ENCODE measurements at regions not wholly inside any gene's neighbourhood (a gene's known extent, or its start where the extent isn't known, plus 50 kb on each side); places are given as distances from the start of the nearest gene placed in this dataset.

DNA sequence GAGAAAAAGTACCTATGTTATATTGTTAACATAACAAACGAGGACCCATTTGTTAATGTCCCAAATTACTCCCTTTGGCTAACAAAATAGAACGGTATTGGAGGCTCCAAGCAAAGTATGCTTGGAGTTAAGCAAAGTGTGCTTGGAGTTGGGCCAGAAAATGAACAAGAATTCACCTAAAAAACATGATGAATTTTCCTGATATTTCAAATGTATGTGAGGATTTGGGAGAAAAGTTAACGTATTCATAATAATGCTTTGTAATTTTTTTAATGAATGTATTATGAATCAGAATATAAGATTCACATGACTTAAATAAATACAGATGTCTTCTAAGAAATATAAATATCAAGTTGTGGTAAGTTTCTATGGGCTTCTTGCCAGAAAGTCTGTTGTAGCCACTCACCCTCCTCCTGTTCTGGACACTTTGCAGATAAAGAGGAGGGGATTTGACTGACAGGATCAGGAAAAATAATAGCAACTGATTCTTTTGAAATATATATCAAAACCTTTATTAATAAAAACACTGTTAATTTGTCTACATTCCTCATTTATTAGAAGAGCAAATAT, 423.7 kb upstream of the MMADHC start:
- DNase-seq = peak in 1 of 3 donors; percentile 50

DNA sequence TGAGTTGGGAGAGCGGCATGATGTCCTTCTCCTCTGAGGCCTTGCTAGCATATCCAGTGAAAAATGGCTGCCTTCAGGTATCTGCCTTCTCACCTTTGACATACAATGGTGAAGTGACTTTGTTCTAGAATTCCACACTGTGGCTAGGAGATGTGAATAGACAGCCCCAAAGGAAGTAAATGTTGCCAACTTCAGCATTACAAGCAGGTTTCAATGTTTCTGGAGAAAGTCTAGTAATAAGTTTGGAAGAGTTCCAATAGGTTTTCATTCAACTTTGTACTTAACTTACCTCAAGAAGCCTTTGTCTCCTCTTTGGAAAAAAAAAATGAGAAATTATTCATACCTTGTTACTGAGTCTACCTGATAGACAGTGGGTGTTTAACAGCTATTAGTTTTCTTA, 421.3 kb upstream of the MMADHC start:
- DNase-seq = no peak

DNA sequence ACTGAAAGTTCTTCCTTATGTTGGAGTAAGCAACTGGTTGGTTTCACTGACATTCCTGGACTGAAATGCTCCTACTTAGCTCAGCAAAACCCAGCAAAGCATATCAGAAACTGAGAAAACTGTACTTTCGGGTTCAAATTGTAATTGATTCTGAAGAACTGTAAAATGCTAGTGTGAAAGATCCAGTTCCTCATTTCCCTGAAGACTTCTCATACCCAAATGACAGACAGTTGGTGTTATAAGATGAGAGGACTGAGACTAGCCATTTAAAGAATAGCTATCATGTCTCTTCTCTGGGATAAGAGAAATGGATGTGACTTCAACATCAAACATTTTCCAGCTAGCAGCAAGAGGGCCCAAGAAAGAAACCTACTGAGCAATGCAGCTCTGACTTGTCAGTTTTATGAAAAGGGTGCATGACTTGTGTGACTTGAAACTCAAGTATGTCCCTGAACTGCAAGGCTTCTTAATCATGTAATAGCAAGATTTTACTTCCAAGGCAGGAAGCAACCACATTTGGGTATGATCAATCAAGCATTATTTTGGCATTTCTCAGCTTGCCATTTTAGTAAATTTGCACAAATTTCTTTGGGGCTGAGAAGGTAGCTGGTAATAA, 420.3 kb upstream of the MMADHC start:
- DNase-seq = no peak

DNA sequence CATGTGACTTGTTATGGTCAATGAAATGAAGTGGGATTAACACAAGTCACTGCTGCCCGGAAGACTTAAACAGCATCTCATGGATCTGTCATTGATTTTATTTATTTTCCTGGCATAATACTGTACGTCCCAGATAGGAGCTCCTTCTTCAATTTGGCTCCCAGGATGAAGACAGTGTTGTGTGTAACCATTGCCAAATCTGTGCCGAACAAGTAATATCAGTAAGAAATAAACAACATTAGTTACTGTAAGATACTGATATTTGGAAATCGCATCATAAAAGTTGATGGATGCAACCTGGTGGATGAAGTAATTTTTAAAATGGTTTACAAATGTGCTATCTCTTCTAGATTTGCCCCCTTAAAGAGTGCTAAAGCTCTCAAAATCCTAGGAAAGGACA, 419.0 kb upstream of the MMADHC start:
- no peak for DNase-seq

DNA sequence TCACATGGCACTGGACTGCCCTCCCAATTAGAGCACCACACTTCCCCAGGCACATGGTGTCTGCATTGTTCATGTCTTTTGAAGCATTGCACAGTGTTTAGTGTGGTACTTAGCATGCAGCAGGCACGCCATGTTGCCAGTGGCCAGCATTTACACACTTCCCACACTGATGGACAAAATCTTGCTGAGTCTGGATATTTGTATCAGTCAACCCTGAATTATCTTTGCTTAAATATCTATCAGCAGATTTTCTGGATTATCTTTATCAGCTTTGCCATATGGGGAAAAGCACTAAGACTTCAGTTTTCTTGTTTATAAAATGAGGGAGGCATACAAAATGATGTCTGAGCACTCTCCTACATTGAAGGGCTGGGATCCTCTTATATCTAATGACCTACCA, 416.0 kb upstream of the MMADHC start:
- DNase-seq = no peak

DNA sequence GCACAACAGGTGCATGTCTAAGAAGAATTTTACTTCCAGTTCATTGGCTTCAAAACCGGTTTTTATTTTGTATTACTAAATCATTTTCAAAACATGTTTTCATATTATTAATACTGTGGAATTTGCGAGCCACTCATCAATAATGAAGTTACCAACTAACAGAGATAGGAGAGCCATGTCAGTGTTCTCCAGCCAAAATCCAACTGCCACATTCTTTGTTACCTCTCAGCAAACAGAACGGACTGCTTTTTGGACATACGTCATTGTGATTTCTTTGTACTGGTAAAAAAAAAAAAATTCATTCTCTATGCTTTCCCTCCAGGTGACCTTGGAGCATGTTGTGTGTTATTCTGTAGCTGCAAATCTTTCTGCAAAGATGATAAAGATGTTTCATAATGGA, 414.2 kb upstream of the MMADHC start:
- DNase-seq = no peak

DNA sequence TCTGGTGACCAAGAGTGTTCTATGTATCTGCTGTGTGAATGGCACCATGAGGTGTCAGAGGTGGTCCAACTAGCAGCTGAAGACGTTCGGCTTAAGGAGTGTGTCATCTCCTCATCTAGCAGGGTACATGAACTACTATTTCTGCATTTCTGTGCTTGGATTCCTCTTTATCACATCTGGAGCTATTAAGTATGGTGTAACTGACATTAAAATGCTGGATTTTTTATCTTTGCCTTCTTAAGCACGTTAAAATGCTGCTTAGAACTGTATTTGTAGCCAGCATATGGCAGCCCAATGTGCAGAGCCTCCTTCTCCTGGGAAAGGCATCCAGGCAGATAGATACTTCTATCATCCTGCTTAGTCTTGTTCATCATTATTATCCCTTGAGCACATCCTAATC, 409.3 kb upstream of the MMADHC start:
- DNase-seq = no peak

DNA sequence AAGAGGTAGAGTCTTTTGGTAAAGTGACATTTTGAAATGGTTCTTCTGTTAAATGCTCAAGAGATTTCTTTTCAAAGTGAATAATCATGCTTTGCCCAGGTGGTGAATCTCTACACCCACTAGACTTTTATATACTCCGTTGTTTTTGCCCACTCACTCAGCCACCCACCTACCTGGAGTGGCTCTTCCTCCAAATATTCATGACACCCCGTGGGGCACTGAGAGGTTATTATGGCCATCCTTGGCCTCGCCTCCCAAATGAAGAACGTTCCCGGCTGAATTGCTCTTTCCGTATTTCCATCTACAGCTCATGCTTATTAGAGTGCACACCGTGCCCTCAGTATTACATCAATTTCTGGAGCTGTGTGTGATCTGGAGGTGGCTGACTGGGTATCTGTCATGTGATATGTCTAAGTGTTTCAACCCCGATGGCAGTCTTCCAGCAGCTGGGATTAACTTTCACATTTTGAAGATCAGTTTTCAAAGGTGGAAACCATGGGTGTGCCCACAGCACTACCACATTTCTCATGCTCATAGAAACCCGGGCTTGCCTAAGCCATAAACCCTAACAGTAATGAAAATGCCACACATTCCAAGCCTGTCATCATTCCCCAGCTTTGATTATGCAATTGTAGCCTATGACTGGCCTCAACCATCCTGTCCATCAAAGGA, 406.6 kb upstream of the MMADHC start:
- DNase-seq = peak in 1 of 3 donors; percentile 57

DNA sequence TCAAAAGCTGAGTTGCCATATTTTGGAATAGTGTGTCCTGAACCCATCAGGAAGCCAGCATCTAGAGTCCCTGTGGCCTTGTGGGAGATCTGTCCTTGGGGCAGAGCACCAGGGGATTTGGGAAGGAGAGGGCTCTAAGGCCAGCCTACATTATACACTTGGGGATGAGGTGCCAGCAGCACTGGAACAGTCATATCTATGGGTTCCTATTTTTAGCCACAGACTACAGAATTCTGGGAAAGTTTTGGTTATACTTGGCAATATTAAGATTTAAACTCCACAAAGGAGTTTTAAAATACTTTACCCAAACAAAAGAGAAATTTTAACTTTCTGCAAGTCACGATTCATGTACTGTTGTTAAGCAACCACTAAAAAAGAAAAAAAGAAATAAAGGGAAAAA, 405.7 kb upstream of the MMADHC start:
- no peak for DNase-seq

DNA sequence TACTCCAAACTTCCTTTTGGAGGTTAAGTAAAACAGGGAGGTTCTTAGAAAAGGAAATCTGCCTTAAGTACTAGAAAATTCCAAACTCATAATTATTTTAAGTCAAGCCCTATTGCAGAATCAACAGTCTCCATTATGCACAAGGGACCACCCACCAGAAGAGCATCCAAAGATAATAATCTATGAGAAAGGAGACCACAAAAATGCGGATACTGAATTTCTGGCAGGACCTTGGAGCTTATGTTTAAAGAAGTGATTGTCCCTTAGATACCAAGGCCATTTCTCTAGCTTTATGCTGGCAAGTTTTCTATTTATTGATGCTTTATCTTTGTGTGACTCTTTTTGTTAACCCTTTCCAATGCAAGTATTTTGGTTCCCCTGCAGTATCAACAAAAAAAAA, 404.0 kb upstream of the MMADHC start:
- no peak for DNase-seq

DNA sequence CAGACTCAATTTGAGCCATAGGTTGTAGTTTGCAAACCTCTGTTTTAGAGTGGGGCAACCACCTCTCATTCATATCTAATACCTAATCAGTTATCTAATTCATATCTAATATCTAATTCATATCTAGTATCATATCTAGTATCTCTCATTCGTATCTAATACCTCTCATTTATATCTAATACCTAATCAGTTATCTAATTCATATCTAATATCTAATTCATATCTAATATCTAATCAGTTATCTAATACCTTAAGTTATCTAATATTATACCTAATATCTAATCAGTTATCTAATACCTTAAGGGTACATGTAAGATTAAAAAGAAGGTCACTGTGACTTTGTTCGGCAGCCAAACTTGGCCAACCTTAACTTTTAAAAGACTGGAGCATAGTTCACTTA, 403.4 kb upstream of the MMADHC start:
- DNase-seq = no peak

DNA sequence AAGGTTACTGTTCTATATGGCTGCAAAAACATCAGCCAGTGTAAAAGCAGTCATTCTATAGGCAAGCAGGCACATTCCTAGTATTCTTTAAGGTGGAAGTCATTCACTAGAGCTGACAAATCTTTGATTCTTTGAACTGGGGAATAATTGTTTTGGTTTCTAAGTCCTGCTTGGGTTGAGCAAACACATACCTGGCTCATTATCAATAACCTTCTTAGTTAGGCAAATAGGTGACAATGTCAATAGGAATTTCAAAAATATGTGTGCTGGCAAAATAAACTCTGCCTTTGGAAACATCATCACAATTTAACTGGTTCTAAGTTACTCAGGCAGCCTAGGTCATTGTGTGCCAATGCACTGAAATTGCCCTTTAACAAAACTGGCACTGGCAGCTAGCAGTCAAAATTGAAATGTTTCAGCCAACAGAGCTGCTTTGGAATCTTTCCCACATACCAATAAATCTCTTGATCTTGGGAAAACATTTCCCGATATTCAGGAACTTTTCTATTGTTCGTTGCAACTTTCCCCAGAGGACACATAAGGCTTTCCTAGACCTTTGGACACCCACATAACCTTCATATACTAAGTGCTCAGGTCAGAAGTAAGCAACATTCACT, 402.0 kb upstream of the MMADHC start:
- DNase-seq = no peak

DNA sequence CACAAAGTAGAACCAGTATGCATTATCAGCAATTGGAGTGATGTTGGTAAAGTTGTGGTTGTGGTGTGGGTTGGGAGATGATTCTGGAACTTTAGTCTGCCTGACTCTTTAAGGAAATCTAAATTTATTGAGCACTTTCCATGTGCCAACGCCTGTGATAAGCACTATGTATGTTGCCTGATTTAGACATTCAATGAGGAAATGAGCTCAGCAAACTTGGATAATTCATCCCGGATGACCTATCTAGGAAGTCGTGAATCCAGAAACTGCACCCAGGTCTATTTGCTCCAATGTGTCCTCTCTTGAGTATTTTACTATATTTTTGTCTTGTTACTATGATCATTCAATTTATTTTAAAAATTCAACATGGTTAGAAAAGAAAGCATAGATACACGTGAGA, 400.8 kb upstream of the MMADHC start:
- no peak for DNase-seq

DNA sequence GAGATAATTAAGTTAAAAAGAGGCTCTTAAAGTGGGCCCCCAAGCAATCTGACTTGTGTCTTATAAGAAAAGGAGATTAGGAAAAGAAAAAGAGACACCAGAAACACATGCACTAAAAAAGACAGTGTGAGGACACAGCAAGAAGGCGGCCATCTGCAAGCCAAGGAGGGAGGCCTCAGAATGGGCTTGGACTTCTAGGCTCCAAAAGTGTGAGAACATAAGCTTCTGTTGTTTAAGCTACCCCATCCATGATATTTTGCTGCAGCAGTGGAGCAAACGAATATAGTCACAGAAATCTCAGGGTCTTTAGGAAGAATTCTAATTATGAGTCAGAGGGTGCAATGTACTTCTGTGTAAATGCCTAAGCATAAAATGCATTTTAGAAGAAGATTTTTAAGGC, 399.3 kb upstream of the MMADHC start:
- no peak for DNase-seq

DNA sequence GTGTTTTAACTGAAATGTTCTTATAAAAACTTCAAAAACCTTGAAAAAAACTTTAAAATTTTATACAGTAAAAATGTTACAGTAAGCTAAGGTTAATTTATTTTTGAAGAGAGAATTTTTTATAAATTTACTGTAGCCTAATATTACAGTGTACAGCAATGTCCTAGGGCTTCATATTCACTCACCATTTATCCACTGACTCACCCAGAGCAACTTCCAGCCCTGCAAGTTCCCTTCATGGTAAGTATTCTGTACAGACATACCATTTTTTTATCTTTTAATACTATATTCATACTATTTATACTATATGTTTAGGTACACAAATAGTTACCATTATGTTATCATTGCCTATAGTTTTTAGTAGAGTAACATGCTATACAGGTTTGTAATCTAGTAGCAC, 396.7 kb upstream of the MMADHC start:
- DNase-seq = no peak

DNA sequence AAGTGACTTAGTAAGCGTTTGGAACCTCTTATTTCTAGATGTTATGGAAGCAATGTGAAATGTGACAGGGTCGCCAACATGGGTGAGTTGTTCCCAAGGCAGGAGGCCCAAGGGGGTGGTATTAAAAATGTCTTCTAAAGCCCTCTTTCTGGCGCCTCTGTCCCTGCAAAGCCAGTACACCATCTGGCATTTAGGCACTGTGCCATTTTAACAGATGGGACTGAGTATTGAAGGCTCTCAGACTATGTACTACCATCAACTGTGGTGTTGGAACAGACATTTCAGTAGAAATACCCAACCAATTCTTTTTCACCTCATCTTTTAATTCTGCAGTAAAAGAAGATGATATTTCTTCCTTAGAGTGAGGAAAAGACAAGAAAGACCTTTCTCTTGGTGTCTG, 384.5 kb upstream of the MMADHC start:
- DNase-seq = peak; percentile 51 to 81 (median 62)

DNA sequence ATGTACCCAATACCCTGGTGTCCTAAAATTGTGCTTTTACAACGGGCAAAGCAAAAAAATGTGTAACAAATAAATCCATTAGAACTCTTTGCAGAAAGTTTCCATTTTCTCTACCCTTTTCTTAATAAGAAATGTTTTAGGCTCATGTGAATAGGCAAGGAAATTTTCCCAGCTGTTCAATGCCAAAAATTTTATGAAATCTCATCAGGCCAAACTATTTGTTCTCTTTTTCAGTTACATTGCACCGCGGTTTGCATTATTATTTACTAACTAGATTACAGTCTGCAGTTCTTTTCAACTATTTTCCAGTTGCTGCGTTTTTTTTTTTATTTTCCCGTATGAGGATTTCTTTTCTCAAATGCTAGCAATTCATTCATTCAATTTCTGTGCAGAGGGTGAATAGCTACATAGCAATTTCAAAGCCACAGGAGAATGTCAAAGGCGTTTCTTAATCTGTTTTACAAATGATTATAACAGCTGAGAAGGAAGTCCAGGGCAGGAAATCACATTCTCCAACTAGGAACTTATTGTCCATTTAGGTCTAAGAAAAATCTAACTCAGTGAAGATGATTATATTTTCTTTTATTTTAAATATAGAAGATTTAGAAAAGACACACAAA, 367.5 kb upstream of the MMADHC start:
- peak in 2 of 3 donors; percentile 22 to 62 for DNase-seq

DNA sequence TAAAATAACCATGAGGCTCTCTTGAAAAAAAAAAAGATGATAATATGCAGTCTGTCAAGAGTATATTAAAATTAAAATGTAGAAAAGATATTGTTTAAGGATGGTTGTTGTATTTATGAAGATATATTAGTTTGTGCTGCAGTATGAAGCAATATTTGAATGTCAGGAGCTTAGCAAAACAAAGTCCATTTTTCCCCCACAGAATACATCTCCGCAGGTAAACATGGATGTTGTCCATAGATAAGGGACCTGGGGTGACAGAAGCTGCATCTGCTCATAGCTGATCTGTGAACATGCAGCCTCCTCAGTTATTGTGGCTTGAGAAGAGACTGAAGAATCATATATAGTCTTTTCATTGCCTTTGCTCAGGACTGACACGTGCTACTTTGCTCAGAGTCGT, 366.1 kb upstream of the MMADHC start:
- DNase-seq = no peak

DNA sequence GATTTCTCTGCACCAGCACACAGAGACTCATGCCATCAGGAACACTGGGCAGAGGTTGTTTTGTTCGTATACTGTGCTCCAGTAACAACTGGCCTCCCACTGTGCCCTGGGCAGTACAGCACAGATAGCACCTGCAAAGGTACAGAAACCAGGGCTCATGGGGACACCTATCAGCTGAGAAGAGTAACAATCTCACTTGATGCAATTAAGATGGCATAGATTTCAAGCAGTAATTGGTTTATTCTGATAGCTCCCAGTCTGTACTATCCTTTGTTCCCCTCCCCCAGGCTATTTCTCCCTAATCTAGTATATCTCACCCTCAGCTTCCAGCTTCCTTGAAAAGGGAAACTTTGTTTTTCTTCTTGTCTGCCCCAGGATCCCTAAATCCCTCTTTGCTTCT, 343.9 kb upstream of the MMADHC start:
- DNase-seq = no peak

DNA sequence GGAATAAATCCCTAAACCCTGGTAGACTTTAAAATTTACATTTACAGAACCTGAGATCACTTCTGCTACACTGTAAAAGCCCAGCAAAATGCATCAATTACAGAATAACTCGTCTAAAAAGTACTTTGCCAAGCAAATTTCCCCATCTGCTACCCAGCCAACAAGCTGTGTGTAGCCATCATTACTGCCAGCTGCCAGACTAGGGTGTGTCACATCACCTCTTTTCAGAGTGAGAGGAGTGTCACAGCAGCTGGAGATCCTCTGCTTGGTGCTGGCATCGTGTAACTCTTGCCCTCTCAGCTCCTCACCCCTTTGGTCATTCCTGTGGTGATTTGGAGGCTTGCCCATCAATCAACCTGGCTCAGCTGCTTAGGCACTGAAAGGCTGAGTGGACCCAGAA, 340.4 kb upstream of the MMADHC start:
- DNase-seq = peak in 1 of 3 donors; percentile 0

DNA sequence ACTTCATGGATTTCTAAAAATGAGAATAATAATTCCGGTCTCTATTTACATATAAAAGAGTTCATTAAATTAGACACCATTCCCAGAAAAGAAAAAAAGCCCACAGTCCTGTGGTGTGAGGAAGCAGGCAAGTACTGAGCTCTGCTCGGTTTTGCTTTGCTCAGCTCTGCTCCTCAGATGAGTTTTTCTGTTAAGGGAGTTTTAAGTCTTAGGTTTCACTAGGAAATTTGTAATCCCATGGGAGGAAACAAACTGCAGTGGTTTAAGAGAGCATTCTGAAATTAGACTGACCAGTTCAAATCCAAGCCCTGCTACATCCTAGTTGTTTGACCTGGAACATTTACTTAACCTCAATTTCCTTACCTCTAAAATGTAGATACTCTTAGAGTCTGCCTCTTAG, 338.6 kb upstream of the MMADHC start:
- DNase-seq = peak in 1 of 3 donors; percentile 26

DNA sequence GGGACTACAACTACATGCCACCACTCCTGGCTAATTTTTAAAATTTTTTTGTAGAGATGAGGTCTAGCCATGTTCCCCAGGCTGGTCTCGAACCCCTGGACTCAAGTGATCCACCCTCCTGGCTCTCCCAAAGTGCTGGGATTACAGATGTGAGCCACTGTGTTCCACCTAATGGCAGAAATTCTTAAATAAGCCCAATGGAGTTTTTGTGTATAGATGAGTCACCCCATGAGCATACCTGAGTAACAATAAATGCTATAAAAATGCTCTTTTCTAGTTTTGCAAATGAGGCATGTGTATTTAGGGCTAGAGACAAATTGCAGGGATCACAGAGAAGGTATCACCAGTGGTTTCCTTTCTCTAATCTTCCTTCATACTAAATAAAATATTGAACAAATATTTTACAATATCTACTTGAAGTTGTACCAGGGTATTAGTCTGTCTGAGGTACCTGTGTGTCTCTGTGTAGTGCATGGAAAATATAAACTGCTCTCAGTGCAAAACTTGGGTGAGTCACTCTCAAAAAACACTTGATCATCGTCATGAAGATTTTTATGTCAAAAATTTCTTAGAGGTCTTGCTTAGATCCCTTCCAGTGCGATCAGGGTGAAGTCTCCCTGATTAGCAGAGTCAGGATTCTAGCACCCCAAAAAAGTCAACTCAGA, 337.1 kb upstream of the MMADHC start:
- no peak for DNase-seq
